Right cardiac atrium (tissue), 5 donors: ENCODE measurements at regions not wholly inside any gene's neighbourhood (a gene's known extent, or its start where the extent isn't known, plus 50 kb on each side); places are given as distances from the start of the nearest gene placed in this dataset.
"Not testable (repeated sequence)": the region's sequence is repeated elsewhere in the genome, so short reads cannot be mapped to it uniquely, and the experiment has no call there.

Source experiments
- ATAC-seq, 2 donors: fragments of 200-7000 bp; cut with Tn5 transposase; one replicate each; pipeline versions ENCODE4 v1.8.0 to v1.9.1; 2020; ENCODE audit warnings: moderate library complexity in 2 of 2, mild to moderate bottlenecking in 1 of 2
- DNase-seq, 3 donors: peaks; one replicate each; pipeline ENCODE4 v3.0.0-alpha.2; 2020
- H3K27ac ChIP-seq: one replicate; pipeline ENCODE4 v1.5.1; 2013; ENCODE audit warnings: mild to moderate bottlenecking, low read length, control low read depth, moderate library complexity
- H3K27me3 ChIP-seq: one replicate; pipeline ENCODE4 v1.6.1; 2013; ENCODE audit not compliant: control insufficient read depth, insufficient read depth
- H3K4me1 ChIP-seq: one replicate; pipeline ENCODE4 v1.6.1; 2013; ENCODE audit warnings: low read length; ENCODE audit not compliant: control insufficient read depth, insufficient read depth
- H3K4me3 ChIP-seq: one replicate; pipeline ENCODE4 v1.5.1; 2013; ENCODE audit warnings: low read length, control low read depth
- H3K9me3 ChIP-seq: one replicate; pipeline ENCODE4 v1.6.1; 2013; ENCODE audit warnings: low read length; ENCODE audit not compliant: control insufficient read depth
- WGBS: extraction: QIAGEN DNeasy Blood & Tissue Kit; methylation state at CpG from one replicate; pipeline ENCODE4 v1.1.7; 2013; 5-methylcytosine and 5-hydroxymethylcytosine counted together
- intact Hi-C, 4 donors: fragments of 100-400 bp; cut with DNase I; formaldehyde crosslinking; loops; one replicate each; pipeline versions ENCODE4 v1.11.0 to v1.14.0; 2022 to 2023
- donor health status: healthy with polysubstance abuse.
- donor health status: DM: no; HTN: yes; CAD: no.
- donor health status: DM: no; HTN: no; CAD: no.
- donor health status: DM: no; HTN: yes; CAD: no; lungs with severe emphysema.
- donor health status: DM: yes; HTN: yes; CAD: no.

DNA sequence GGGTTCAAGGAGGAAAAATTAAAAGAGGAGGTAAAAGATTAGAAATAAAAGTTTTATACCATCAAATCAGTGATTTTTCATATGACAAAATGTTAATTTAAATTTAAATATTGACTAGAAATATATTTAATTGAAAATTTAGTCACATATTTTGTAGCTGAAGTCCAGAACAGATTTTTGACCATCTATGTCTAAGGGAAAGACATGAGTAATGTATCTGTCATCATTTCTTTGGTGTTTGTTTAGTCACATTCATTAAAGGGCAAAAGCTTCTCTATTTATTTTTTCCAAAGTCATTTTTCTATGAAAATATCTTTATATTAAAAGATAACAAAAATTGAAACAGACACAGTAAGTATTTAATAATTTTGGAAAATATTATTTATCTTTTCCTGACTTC is 252.0 kb upstream of the ISL1 start:
- no peaks in the 10 kb centered on the region for H3K4me1 ChIP-seq
- H3K27ac ChIP-seq, result no peak overlapping the region
- H3K9me3 ChIP-seq, result no peaks in the 10 kb centered on the region
- H3K4me3 ChIP-seq, result no peak overlapping the region
- no peak for DNase-seq
- H3K27me3 ChIP-seq, result no peaks in the 10 kb centered on the region
- intact Hi-C loops, result no loop called here
- no peak for ATAC-seq

- Histone ChIP-seq H3K27me3 (no peaks in the 10 kb centered on the region), H3K27ac (no peak overlapping the region), H3K4me1 (no peaks in the 10 kb centered on the region), H3K4me3 (no peak overlapping the region), H3K9me3 (no peaks in the 10 kb centered on the region)
- 55% methylated on average over 2 of the region's 2 CpGs for WGBS
- ATAC-seq (no peak), DNase-seq (no peak)
- intact Hi-C loops, result no loop called here
Observed at GRCh38 chr5:51138164-51138563, 245.1 kb upstream of the ISL1 start.

DNA sequence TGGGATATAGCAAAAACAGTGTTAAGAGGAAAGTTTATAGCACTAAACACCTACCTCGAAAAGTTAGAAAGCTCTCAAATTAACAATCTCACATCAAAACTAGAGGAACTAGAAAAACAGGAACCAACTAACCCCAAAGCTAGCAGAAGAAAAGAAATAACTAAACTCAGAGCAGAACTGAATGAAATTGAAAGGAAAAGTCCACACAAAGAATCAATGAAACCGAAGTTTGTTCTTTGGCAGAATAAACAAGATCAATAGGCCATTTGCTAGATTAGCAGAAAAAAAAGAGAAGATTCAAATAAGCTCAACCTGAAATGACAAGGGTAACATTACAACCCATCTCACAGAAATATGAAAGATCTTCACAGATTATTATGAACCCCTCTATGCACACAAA is 234.8 kb upstream of the ISL1 start:
- no peaks in the 10 kb centered on the region for H3K27me3 ChIP-seq
- no peak overlapping the region for H3K27ac ChIP-seq
- DNase-seq, result no peak
- H3K9me3 ChIP-seq, result no peaks in the 10 kb centered on the region
- no peak overlapping the region for H3K4me3 ChIP-seq
- H3K4me1 ChIP-seq, result no peaks in the 10 kb centered on the region
- WGBS, result 76% methylated on average over 2 of the region's 2 CpGs
- no peak for ATAC-seq
- intact Hi-C loops, result no loop called here

DNA sequence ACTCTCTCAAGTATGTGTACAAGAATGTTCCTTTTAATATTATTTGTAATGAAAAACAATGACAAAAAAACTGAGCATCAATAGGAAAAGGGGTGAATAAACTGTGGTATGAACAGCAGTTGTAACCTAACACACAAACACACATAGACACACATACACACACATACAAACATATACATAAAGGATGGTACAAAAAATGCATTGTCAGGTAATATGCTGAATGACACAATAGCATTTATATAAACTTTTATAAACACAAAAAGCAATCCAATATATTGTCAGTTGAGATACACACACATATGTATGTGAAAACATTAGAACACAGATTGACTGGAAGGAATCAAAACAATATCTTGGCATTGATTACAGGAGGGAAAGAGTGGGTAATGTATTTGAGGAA is 227.0 kb upstream of the ISL1 start:
- no peak for DNase-seq
- Histone ChIP-seq H3K27ac (no peak overlapping the region), H3K9me3 (no peaks in the 10 kb centered on the region), H3K4me3 (no peak overlapping the region), H3K4me1 (no peaks in the 10 kb centered on the region), H3K27me3 (no peaks in the 10 kb centered on the region)
- ATAC-seq, result no peak
- intact Hi-C loops, result no loop called here

DNA sequence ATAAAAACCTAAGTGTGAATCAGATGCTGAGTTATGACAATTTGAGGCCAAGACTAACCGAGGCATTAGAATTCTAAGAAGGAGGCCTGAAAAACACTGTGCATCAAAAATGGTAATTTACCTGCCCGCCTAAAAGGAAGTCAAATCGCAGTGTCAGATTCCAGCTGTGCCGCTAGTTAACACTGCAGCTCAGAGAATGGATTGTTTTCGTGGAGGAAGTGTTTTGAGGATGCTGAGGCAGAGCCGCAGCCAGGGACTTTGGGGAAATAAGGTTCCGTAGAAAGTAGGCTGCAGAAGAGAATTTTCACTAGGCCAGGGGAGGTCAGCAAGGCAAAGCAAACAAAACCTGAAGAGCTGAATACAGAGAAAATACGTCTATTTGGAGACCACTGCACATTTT is 226.4 kb upstream of the ISL1 start:
- 36% methylated on average over 8 of the region's 8 CpGs for WGBS
- Histone ChIP-seq H3K9me3 (no peaks in the 10 kb centered on the region), H3K27me3 (no peaks in the 10 kb centered on the region), H3K4me3 (no peak overlapping the region), H3K27ac (no peak overlapping the region), H3K4me1 (no peaks in the 10 kb centered on the region)
- no peak for DNase-seq
- ATAC-seq, result no peak
- intact Hi-C loops, result no loop called here

DNA sequence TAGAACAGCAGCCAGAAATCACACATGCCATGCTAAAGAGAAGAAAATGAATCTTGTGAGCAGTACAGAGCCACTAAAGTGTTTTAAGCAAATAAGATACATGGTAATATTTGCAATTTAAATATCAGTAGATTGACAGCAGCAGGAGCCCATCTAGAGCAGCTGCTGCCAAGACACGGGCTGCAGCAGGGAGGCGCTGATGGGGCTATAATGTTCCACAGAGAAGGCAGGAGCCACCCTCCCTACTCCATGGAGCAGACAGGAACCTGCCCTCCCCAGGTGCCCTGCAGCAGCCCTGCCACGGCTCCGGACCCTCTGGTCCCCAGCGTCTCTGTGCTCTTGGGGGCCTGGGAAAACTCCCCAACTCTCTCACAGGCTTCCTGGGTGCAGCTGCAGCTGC is 224.1 kb upstream of the ISL1 start:
- ATAC-seq, result no peak
- WGBS, result 84% methylated on average over 5 of the region's 5 CpGs

GRCh38 chr5:51159606-51160005 is 223.6 kb upstream of the ISL1 start:
- ATAC-seq (peak in 1 of 2 donors; percentile 33), DNase-seq (peak in 1 of 3 donors; percentile 39)
- Histone ChIP-seq H3K27me3 (no peaks in the 10 kb centered on the region), H3K9me3 (no peaks in the 10 kb centered on the region), H3K4me3 (no peak overlapping the region), H3K4me1 (no peaks in the 10 kb centered on the region), H3K27ac (no peak overlapping the region)
- intact Hi-C loops, result no loop called here
- 56% methylated on average over 2 of the region's 2 CpGs for WGBS

More for the DNA sequence above, 224.1 kb upstream of the ISL1 start:
- DNase-seq, result no peak
- no peaks in the 10 kb centered on the region for H3K9me3 ChIP-seq
- no peaks in the 10 kb centered on the region for H3K27me3 ChIP-seq
- H3K4me3 ChIP-seq, result no peak overlapping the region
- no peak overlapping the region for H3K27ac ChIP-seq
- intact Hi-C loops, result no loop called here
- no peaks in the 10 kb centered on the region for H3K4me1 ChIP-seq

DNA sequence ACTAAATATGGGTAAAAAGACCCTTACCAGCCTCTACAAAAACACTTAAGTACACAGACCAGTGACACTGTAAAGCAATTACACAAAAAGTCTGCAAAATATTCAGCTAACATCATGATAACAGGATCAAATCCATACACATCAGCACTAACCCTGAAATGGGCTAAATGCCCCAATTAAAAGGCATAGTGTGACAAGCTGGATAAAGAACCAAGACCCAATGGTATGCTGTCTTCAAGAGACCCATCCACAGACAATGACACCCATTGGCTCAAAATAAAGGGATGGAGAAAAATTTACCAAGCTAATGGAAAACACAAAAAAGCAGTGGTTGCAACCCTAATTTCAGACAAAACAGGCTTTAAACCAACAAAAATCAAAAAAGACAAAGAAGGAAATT is 221.0 kb upstream of the ISL1 start:
- intact Hi-C loops, result no loop called here
- Histone ChIP-seq H3K4me1 (no peaks in the 10 kb centered on the region), H3K27me3 (no peaks in the 10 kb centered on the region), H3K9me3 (no peaks in the 10 kb centered on the region), H3K27ac (no peak overlapping the region), H3K4me3 (no peak overlapping the region)
- DNase-seq (no peak), ATAC-seq (no peak)

DNA sequence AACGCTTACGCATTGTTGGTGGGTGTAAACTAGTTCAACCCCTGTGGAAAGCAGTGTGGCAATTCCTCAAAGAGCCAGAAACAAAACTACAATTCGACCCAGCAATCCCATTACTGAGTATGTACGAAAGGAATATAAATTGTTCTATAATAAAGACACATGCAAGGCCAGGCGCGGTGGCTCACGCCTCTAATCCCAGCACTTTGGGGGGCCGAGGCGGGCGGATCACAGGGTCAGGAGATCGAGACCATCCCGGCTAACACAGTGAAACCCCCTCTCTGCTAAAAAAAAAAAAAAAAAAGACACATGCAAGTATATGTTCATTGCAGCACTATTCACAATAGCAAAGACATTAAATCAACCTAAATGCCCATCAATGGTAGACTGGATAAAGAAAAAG is 217.6 kb upstream of the ISL1 start:
- H3K4me3 ChIP-seq, H3K27ac ChIP-seq, intact Hi-C loops, H3K27me3 ChIP-seq, ATAC-seq, H3K9me3 ChIP-seq, H3K4me1 ChIP-seq, DNase-seq: not testable (repeated sequence)
- WGBS, result 91% methylated on average over 12 of the region's 12 CpGs

DNA sequence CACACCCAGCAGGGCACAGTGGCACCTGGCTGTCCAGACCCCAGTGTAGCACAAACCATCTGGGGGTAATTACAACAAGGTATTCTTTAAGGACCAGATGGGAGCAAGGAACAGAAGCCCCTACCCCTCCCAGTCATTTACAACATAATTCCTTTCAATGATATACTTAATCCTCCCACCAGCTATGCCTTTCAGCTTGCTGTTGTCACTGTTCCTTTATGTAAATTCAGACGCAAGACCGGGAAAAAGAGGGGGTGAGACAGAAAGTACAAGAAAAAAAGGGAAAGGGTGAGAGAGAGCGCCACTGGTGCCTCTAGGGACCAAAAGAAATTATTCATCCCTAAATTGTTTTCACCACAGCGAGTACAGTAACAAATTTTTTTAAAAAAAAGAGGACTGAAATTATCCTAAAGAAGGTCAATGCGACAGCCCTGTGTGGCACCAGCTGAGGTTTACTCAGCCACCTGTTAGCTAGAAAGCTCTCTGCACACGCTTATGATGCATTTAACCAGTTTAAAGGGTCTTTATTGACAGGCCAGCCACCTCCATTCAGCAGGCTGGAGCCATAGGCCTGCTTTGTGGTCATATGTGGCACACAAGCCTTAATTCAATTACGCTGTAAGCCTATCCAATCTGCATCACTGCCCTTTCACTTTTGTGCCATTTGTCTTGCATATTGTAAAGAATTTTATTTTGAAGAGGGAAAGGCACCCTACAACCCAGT is 210.2 kb upstream of the ISL1 start:
- intact Hi-C loops, result no loop called here
- H3K27ac ChIP-seq, result no peak overlapping the region
- WGBS, result 39% methylated on average over 7 of the region's 7 CpGs
- H3K4me1 ChIP-seq, result no peaks in the 10 kb centered on the region
- no peak for DNase-seq
- no peaks in the 10 kb centered on the region for H3K9me3 ChIP-seq
- no peak for ATAC-seq
- H3K4me3 ChIP-seq, result no peak overlapping the region
- H3K27me3 ChIP-seq, result no peaks in the 10 kb centered on the region

DNA sequence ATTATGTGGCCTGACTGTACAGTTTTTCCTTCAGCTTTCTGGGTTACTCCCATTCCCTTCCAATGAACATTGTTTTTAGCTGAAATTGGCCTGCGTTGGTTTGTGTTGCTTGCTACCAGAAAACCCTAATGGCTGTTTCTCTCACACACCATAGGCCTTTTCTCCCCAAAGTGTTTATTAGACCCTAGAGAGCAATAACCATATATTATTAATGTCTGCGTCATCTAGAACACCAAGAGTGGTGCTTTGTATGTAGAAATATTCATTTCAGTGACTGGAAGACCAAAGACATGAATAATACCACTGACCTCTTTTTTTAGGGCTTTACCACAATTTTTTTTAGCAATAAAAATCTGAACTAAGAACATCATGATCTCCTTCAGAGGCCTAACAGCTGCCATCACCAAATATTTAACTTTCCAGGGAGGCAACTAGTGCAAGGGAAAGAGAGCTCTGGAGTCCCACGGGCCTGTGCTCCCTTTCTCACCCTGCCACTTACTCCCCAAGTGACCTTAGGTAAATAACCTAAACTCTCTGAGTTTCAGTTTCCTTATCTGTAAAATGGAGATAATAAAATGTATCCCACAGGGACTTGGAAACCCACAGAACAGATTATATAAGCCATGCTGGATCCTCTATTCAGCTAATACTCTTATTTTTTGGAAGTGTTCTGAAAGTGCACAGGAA is 201.9 kb upstream of the ISL1 start:
- peak in 1 of 3 donors; percentile 21 for DNase-seq
- H3K27me3 ChIP-seq, result no peaks in the 10 kb centered on the region
- H3K9me3 ChIP-seq, result no peaks in the 10 kb centered on the region
- 55% methylated on average over 3 of the region's 3 CpGs for WGBS
- ATAC-seq, result no peak
- intact Hi-C loops, result no loop called here
- no peak overlapping the region for H3K4me3 ChIP-seq
- H3K27ac ChIP-seq, result no peak overlapping the region
- no peaks in the 10 kb centered on the region for H3K4me1 ChIP-seq
